ENCODE measurements at regions not wholly inside any gene's neighbourhood (a gene's known extent, or its start where the extent isn't known, plus 50 kb on each side); places are given as distances from the start of the nearest gene placed in this dataset.
"Not testable (repeated sequence)": the region's sequence is repeated elsewhere in the genome, so short reads cannot be mapped to it uniquely, and the experiment has no call there.

DNA sequence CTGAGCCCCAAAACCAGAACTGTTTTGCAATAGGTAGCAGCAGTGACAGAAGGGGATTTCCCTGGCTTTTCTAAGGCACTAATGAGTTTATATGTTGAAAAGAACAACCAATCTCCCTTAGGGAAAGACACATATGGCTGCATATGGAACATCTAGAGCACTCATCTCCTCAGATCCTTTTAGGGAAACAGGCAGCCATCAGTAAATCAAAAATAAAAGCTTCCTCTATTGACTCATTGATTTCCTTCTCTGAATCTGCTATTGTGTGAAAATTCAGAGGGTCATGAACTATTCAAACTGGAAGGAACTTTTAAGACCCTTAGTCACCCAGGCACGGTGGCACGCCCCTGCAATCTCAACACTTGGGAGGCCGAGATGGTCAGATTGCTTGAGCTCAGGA lies 110.9 kb upstream of the NANOS1 start:
- DNase-seq, result no peak

DNA sequence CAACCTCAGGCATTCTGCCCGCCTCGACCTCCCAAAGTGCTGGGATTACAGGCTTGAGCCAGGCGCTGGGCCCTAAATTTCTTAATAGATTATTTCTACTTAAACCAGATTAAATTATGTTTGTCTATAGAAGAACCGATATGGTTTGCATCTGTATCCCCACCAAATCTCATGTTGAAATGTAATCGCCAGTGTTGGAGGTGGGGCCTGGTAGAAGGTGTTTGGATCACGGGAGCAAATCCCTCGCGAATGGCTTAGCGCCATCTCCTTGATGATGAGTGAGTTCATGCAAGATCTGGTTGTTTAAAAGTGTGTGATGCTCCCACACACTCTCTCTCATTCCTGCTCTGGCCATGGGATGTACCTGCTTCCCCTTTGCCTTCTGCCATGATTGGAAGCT lies 109.3 kb upstream of the NANOS1 start:
- no peak for DNase-seq

DNA sequence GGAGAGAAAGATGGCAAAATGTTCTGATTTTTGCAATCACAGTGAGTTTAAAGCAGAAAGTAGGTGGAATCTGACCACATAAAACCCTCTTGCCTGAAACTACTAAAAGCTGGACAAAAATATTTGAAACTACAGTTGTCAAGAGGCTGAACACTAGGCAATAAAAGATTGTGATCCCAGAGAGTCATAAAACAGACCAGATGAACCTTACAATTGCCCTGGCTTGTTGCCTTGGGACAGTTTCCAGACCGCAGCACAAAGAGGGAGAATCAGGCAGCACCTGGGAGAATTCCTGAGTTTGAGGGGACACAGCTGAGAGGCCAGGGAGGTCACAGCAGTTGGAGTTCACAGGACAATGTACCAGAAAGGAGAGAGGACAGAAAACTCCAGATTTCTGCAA lies 107.3 kb upstream of the NANOS1 start:
- no peak for DNase-seq

GRCh38 chr10:118922972-118923371 lies 106.5 kb upstream of the NANOS1 start:
- no peak for DNase-seq

GRCh38 chr10:118924493-118924892 lies 105.0 kb upstream of the NANOS1 start:
- no peak for DNase-seq

GRCh38 chr10:118925404-118926071 lies 104.0 kb upstream of the NANOS1 start:
- DNase-seq, result no peak

DNA sequence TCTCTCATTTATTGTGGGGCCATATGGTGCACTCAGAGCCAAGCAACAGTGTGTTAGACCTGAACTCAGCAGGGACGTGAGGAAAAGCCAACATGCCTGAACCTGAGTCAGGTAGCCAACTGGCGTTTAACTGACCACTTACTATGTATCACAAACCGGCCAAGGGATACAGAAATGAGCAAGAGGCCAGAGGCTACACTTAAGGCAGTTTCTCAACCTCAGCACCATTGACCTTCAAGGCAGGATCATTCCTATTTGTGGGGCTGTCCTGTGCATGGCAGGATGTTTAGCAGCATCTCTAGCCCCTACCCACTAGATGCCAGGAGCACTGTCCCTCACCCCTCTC lies 103.5 kb upstream of the NANOS1 start:
- no peak for DNase-seq

DNA sequence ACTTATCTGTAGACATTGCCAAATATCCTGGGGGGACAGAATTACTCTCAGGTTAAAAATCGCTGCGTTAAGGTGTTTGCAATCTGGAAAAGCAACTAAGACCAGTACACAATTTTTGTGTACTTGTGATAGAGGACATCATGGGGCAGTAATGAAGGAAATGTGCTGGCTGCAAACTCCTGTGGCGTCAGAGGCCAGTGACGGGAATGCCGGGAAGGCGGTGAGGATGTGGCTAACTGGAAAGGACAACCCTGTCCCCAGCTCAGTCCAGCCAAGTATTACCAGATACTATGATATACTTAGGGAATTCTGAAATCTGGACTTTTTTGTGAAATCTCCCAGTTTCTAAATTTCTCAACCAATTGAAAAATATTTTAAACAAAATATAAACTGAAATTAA lies 103.1 kb upstream of the NANOS1 start:
- no peak for DNase-seq

- no peak for DNase-seq
Measured at GRCh38 chr10:118926903-118927302, 102.6 kb upstream of the NANOS1 start.

DNA sequence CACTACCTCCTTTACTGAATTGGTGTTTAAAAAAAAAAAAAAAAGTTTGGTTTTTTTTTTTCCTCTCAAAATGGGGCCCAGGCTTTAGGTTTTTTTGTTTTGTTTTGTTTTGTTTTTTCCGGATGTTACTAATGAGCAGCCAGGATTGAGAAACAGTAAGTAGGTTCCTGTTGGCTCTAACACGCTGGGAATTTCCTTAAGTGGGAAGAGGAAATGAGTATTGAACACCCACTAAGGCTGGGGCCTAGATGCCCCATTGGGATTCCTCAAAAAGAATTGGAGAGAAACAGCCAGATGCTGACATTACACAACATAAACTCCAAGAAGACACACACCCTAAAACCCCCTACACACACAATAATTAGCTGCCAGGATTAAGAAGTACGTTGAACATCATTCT lies 102.2 kb upstream of the NANOS1 start:
- DNase-seq, result no peak

GRCh38 chr10:118930614-118931013 lies 98.9 kb upstream of the NANOS1 start:
- no peak for DNase-seq

GRCh38 chr10:118931436-118931835 lies 98.1 kb upstream of the NANOS1 start:
- DNase-seq, result no peak

GRCh38 chr10:118932154-118932553 lies 97.4 kb upstream of the NANOS1 start:
- DNase-seq, result not testable (repeated sequence)

DNA sequence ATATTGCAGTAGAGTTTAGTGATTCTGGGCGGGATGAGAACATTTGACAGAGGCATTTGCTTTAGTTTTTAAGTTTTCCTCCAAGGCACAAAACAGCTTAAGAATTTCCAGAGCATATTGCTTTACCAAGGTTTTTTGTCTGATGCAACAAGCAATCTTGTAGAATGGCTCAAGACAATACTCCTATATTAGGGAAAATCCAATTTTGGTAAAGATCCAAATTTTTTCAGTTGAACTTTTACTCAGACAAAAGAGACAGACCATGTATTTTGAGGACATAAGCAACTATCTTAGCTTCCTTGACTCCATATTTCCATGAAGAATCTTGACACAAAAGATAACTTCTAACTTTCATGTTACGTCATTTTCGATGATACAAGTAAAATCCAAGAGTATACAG lies 92.3 kb upstream of the NANOS1 start:
- DNase-seq, result no peak

- DNase-seq, result no peak
Measured at GRCh38 chr10:118939211-118940007, 90.1 kb upstream of the NANOS1 start.

GRCh38 chr10:118940386-118940785 lies 89.1 kb upstream of the NANOS1 start:
- DNase-seq, result no peak

GRCh38 chr10:118943253-118943652 lies 86.3 kb upstream of the NANOS1 start:
- no peak for DNase-seq

DNA sequence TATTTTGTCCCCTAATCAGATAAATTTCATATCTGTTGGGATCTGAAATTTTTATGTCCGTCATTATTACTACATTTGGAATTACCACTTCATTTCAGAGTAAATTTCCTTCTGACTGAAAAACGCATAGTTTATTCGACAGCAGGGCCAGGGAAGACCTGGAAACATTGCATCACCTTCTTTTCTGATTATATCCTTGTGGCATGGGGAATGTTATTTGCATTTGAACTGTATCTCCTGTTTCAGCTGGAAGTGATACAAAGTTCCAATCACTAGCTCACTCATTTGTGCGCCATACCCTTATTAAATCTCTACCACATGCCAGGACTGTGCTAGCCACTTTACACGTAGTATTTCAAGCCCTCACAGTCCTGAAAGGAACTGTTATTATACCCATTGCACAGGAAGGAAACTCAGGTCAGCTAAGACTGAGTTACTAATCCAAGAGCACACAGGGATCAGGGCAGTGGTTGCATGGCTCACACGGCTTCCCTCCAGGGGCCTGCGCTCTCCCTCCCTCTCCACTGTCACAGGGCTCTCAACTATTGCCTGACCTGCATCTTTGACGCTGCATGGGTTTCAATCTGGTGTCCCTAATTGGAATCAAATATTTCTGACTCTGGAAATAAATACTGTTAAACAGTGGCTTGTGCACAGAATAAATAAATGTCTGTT lies 84.4 kb upstream of the NANOS1 start:
- DNase-seq, result no peak

DNA sequence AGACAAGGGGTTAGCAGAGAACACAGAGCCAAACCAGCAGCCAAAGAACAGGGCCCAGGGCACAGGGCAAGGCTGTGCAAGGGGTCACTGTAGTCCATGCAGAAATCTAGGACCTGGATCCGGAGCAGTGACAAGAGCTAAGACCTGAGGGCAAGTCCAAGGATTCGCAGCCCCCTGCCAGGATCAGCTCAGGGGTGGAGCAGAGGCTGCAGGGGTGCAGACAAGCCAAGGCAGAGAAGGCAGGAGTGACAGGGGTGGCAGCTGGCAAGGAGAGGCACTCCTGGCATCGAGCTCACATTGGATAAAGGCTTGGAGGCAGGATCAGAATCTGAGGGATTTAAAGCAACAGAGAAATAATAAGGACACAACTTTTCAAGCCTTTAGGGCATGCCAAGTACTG lies 80.7 kb upstream of the NANOS1 start:
- DNase-seq, result no peak

DNA sequence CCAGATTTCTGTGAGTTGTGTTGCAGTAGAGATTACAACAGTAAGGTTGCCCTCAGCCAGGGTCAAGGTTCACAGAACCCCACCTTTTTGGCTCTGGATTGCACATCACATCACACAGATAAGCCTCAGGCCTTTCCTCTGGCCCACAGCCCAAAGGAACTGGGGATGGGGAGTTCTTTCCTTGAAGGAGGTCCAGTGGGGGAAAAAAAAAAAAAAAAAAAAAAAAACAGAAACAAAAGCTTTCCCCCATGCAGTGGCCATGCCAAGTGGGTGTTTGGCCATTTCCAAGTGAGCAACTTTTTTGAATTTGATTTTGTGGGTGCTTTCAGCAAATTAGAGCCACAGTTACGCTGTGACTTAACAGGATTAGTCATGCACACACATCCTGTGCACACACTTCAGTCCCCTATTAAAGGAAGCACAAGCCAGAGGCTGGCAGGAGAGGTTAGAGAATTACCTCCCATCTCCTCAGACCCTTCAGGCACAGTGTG lies 79.3 kb upstream of the NANOS1 start:
- no peak for DNase-seq

- no peak for DNase-seq
Measured at GRCh38 chr10:118950997-118951637, 78.4 kb upstream of the NANOS1 start.

DNA sequence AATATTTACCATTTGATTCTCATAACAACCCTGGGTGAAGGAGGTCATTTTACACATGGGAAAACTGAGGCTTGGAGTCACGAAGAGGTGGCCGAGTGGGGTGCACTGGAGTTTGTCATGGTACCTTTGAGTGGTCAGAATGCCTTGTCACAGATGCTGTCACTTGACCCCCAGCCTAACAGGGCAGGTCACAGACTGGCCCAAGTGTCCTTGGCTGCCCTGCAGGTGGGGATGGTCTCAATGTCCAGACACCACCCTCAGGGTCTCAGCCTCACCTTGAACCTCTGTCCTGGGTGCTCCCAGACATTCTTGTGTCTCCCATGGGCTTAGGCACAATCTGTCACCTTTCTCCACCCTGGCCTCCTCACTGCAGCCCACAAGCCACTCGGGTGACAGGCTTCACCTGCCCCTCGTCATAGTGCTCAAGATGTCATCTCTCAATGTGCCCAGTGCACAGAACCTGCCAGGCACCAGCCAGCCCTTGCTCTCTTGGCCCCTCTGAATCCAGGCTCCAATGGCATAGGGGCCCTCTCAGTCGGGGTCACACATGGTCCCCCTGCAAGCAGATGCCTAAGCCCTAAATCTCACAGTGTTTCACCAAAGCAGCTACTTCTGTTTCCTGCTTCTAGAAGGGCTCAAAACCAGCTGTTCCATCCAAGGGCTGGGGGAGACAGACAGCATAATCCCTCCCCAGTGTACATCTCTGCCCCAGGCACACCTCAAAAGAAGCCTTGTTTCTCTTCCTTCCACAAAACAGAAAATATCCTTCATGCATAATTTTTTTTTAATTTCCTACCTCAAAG lies 76.8 kb upstream of the NANOS1 start:
- no peak for DNase-seq
